HTR-8/SVneo (cell line): ENCODE measurements at regions not wholly inside any gene's neighbourhood (a gene's known extent, or its start where the extent isn't known, plus 50 kb on each side); places are given as distances from the start of the nearest gene placed in this dataset.

Experiments
- DNase-seq: peaks from one replicate; pipeline ENCODE4 v3.0.0; 2011; ENCODE audit warnings: low spot score, mixed read lengths; ENCODE audit not compliant: insufficient read length
- FAIRE-seq: peaks from 2 replicates; lab custom pipeline; 2011; peaks lifted over from hg19 to GRCh38; lab: Jason Lieb, UNC

DNA sequence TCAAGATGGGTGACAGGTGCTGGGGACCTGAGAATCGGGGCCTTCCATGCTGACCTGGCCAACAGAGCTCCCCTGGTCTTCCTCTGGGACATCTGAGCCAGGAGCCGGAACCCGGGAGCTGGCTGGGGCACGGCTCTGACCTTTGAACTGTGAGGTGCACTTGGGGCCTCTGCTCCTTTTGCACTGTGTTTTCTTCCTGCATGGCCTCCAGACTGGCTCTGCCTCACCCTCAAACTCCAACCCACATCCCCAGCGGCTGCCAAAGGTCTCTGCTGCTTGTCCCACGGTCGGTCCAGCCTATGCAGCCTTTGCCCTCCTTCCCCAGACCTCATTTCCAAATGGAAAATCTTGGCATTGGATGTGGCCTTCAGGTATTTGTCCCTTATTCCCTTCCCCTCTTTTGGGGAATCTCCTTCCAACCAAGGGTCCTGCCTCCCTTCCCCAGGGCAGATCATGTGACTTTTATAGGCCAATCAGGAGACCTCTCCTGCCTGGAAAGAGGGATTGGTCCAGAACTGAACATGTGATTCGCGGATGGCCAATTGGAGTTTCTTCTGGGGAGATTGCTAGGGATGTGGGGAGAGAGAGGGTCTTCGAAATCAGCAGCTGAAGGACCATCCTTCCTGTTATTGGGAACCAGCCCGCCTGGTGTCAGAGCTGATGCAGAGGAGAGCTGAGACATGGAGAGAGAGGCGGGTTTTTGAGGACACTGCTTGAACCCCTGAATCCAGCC, 117.9 kb downstream of the CYLD start:
- FAIRE-seq (no peak), DNase-seq (no peak)

DNA sequence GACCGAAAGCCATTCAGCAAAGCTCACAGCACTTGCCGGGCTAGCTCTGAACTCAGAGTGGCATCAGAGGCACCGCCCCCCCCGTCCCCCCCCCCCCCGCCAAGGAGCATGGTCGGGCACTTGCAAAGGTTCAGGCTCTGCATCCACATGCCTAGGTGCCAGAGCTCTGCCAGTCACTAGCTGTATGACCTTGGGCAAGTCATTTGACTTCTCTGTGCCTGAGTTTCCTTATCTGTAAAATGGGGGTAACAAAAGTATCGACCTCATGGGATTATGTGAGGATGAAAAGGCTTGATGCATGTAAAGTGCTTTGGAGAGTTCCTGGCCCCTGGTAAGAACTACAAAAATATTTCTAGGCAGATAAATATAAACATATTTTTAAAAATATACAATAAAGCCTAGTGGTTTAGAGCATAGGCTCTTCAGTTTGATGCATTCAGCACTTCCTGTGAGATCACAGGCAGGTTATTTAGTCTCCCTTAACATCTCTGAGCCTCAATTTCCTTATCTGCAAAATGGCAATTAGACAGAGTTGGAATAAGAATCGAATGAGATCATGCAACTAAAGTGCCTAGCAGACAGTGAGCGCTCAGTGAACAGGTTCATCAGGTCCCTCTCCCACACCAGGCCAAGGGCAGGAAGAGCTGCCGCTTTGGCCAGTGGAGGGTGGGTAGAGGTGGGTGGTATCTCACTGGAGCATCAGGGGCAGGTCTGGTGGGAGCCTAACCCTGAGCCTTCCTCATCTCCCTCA, 117.2 kb downstream of the CYLD start:
- DNase-seq (no peak), FAIRE-seq (no peak)

DNA sequence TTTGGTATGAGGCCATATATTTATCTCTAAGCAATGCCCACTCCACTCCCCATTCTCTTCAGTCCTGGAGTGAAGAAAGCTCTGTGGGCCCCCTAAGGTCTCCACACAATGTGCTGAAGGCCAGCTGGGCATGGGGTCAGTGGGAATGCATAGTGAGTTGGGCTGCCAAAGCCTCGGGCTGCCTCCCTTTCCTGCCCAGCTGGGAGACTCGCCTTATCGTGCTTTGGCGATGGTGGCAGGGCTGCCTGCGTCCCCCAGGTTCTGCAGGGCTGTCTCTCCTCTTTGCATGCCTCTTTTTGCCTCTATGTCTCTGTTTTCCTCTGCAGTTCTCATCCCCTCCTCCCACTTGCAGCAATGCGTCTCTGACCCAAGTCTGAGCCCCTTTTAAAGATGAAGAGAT, 116.5 kb downstream of the CYLD start:
- DNase-seq (no peak), FAIRE-seq (no peak)

DNA sequence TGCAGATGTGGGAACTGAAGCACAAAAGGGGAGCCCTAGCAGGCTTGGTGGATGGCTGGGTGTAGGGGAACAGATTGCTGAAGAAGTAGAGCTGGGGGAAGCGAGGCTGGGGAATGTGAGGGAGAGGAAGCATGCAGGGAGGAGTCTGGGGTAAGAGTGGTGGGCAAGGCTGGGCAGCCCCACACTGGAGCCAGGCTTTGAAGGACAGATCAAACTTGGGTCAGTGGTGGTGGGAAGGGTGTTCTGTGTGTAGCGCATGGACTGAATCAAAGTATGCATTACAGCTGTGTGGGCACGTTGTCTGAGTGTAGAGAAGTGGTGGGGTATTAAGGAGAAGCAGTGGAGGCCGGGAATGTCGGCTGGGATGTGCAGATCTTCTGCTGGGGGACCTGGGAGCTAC, 116.0 kb downstream of the CYLD start:
- FAIRE-seq = no peak
- no peak for DNase-seq

DNA sequence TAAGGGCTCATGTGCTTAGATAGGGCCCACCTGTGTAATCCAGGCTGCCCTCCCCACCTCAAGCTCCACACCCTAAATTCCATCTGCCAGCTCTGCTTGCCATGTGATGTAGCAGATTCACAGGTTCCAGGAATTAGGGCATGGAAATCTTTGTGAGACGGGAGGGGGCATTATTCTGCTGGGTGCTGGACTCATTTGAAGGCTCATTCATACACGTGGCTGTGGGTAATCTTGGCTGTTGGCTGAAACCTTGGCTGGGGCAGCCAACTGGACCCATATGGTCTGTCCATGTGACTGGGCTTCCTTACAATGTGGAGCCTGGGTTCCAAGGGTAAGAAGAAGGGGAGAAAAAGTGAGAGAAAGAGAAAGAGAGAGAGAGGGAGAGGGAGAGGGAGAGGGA, 115.1 kb downstream of the CYLD start:
- FAIRE-seq (no peak), DNase-seq (no peak)

DNA sequence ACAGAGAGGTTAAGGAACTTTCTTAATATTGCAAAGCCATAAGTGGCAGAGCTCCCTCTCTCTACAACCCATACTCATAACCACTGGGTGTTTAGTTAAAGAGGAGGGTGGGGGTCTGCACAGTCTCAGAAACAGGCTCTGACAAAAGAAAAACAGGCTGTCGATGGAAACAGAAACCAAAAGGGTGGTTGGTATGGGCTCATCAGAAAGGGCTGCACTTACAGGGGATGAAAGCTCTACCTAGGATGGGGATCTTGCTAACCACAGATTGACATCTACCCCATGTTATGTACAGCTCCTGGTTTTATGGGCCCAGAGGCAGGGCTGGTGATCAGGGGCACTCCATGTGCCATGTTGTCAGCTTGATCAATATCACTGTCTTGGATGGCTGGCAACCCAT, 111.4 kb downstream of the CYLD start:
- DNase-seq (no peak), FAIRE-seq (no peak)
